GM12878 (cell line): ENCODE measurements at regions not wholly inside any gene's neighbourhood (a gene's known extent, or its start where the extent isn't known, plus 50 kb on each side); places are given as distances from the start of the nearest gene placed in this dataset.

Experiments used
- EZH2 ChIP-seq: IDR thresholded peaks from 2 replicates; pipeline ENCODE4 v1.6.1; 2012; ENCODE audit warnings: low read depth, mild to moderate bottlenecking, control low read depth, inconsistent platforms, low read length, borderline replicate concordance; ENCODE audit not compliant: control insufficient read depth
- GABPA ChIP-seq: IDR thresholded peaks from 2 replicates; pipeline ENCODE4 v1.6.1; 2014; ENCODE audit warnings: antibody characterized with exemption, low read depth, mild to moderate bottlenecking, inconsistent platforms
- HDAC6 ChIP-seq: fragments of 200-600 bp; sonication (generic); IDR thresholded peaks from one replicate; pipeline ENCODE4 v1.8.0; 2017; ENCODE audit warnings: antibody characterized with exemption; ENCODE audit not compliant: unreplicated experiment
- MYC ChIP-seq: IDR thresholded peaks from 2 replicates; pipeline ENCODE4 v1.6.1; 2011; ENCODE audit warnings: mild to moderate bottlenecking, low read length, moderate library complexity, inconsistent platforms; ENCODE audit not compliant: insufficient read depth, insufficient replicate concordance, insufficient read length, severe bottlenecking

DNA sequence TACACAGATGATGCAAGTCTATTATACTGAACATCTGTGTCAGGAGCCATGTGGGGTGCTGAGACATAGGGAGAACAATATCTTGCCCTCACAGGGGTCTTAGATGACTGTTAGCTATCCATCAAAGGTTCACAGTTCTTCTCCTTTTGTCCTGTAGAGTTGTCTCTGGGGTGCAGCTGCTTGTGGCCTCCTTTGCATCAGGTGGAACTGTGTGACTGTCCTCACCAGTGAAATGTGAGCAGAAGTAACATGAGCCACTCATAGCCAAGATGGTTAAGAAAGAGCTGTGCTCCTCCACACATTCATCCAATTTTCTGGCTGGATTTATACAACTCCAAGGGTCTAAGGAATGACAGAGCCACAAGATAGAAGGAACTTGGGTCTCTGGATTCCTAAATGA, 56.0 kb upstream of the ST8SIA3 start:
- TF ChIP-seq GABPA (no peak), EZH2 (no peak), HDAC6 (no peak), MYC (no peak)
